ENCODE measurements at regions not wholly inside any gene's neighbourhood (a gene's known extent, or its start where the extent isn't known, plus 50 kb on each side); places are given as distances from the start of the nearest gene placed in this dataset.
"Not testable (repeated sequence)": the region's sequence is repeated elsewhere in the genome, so short reads cannot be mapped to it uniquely, and the experiment has no call there.

GRCh38 chr12:92987362-92987761 lies 58.3 kb upstream of the EEA1 start:
- DNase-seq: no peak

GRCh38 chr12:92987846-92988621 lies 58.9 kb upstream of the EEA1 start:
- no peak for DNase-seq

GRCh38 chr12:92988622-92989130 lies 59.6 kb upstream of the EEA1 start:
- no peak for DNase-seq

- DNase-seq: no peak
Measured at GRCh38 chr12:92989715-92990484, 60.8 kb upstream of the EEA1 start.

- DNase-seq: no peak
Measured at GRCh38 chr12:92991134-92991533, 62.0 kb upstream of the EEA1 start.

- DNase-seq: no peak
Measured at GRCh38 chr12:92992041-92992440, 62.9 kb upstream of the EEA1 start.

GRCh38 chr12:92993259-92993658 lies 64.2 kb upstream of the EEA1 start:
- DNase-seq: no peak

- no peak for DNase-seq
Measured at GRCh38 chr12:92995258-92995903, 66.3 kb upstream of the EEA1 start.

GRCh38 chr12:93000026-93000425 lies 70.9 kb upstream of the EEA1 start:
- DNase-seq: no peak

GRCh38 chr12:93001407-93001806 lies 72.3 kb upstream of the EEA1 start:
- DNase-seq: no peak

GRCh38 chr12:93002293-93003054 lies 73.4 kb upstream of the EEA1 start:
- no peak for DNase-seq

GRCh38 chr12:93003531-93004239 lies 74.6 kb upstream of the EEA1 start:
- DNase-seq: no peak

GRCh38 chr12:93005928-93006392 lies 76.9 kb upstream of the EEA1 start:
- no peak for DNase-seq

GRCh38 chr12:93006471-93007208 lies 77.5 kb upstream of the EEA1 start:
- no peak for DNase-seq

GRCh38 chr12:93007544-93007943 lies 78.4 kb upstream of the EEA1 start:
- no peak for DNase-seq

GRCh38 chr12:93008044-93008778 lies 79.1 kb upstream of the EEA1 start:
- DNase-seq: no peak

GRCh38 chr12:93008880-93009279 lies 79.8 kb upstream of the EEA1 start:
- DNase-seq: not testable (repeated sequence)

GRCh38 chr12:93009533-93009932 lies 80.4 kb upstream of the EEA1 start:
- no peak for DNase-seq

GRCh38 chr12:93010461-93010860 lies 81.4 kb upstream of the EEA1 start:
- no peak for DNase-seq

GRCh38 chr12:93011100-93011499 lies 82.0 kb upstream of the EEA1 start:
- no peak for DNase-seq

Data from stimulated activated CD4-positive, alpha-beta T cell treated with anti-CD3 and anti-CD28 coated beads, Interleukin-4, amount 100 ng/mL, for 1 hour (primary cell).